ENCODE measurements at regions not wholly inside any gene's neighbourhood (a gene's known extent, or its start where the extent isn't known, plus 50 kb on each side); places are given as distances from the start of the nearest gene placed in this dataset.

DNA sequence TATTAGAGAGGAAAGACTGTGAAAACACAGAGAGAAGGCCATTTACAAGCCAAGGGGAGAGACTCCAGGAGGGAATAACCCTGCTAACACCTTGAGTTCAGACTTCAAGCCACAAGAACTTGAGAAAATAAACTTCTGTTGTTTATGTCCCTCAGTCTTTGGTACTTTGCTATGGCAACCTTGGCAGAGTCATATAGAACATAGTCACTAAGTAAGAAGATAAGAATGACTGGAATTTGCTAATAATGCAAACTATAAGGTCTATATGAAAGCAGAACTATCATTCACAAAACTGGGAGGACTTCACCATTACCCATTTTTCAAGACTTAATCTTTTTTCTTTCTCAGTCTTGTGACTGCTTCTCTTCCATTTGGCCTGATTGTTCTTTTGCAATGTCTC lies 767.3 kb upstream of the ADAMTS5 start:
- H3K27me3 ChIP-seq (replicated peaks in 1 of 4; ENCODE audit: control extremely low read depth in 1 of 4, control insufficient read depth in 3 of 4, insufficient read depth in 4 of 4, low read length in 3 of 4): no peaks in the 10 kb centered on the region
- no peaks in the 10 kb centered on the region for H3K79me2 ChIP-seq (ENCODE audit: control insufficient read depth, insufficient read depth, low read length)
- H2AFZ ChIP-seq (ENCODE audit: insufficient read depth, low read depth, low read length, poor library complexity, severe bottlenecking): no peak overlapping the region
- H3K4me2 ChIP-seq (replicated peaks; ENCODE audit: low read depth, low read length, poor library complexity, severe bottlenecking): no peak overlapping the region
- no peak overlapping the region for H3K4me3 ChIP-seq (ENCODE audit: control extremely low read depth in 1 of 5, extremely low read depth in 1 of 5, insufficient read depth in 1 of 5, low read depth in 2 of 5, low read length in 4 of 5)
- no peak overlapping the region for H3K27ac ChIP-seq (ENCODE audit: low read length in 2 of 2)
- H3K27ac Mint-ChIP-seq: no peak overlapping the region
- no peaks in the 10 kb centered on the region for H3K9me3 ChIP-seq (ENCODE audit: control extremely low read depth in 1 of 3, control insufficient read depth in 2 of 3, insufficient read depth in 1 of 3, low read length in 2 of 3)
- intact Hi-C loops (cut with micrococcal nuclease): no loop called here
- no peaks in the 10 kb centered on the region for H4K20me1 ChIP-seq (ENCODE audit: control insufficient read depth, insufficient read depth, low read length, poor library complexity, severe bottlenecking)
- no peaks in the 10 kb centered on the region for H3K4me1 ChIP-seq (ENCODE audit: control insufficient read depth in 2 of 2, insufficient read depth in 2 of 2, low read length in 2 of 2)
- DNase-seq: no peak
- no peaks in the 10 kb centered on the region for H3K27me3 Mint-ChIP-seq
- no peak for ATAC-seq (ENCODE audit: low read depth)
- no peaks in the 10 kb centered on the region for H3K36me3 ChIP-seq (replicated peaks in 1 of 2; ENCODE audit: control extremely low read depth in 1 of 2, control insufficient read depth in 1 of 2, extremely low read depth in 1 of 2, insufficient read depth in 2 of 2, low read length in 1 of 2)
- POLR2A ChIA-PET: no interaction called here
- H3K4me1 Mint-ChIP-seq: no peaks in the 10 kb centered on the region
- no peak overlapping the region for H3K4me3 Mint-ChIP-seq
- H3K9me3 Mint-ChIP-seq (ENCODE audit: insufficient read depth): peaks cover 12% of the 10 kb centered on the region
- TF ChIP-seq, protein P1, sequence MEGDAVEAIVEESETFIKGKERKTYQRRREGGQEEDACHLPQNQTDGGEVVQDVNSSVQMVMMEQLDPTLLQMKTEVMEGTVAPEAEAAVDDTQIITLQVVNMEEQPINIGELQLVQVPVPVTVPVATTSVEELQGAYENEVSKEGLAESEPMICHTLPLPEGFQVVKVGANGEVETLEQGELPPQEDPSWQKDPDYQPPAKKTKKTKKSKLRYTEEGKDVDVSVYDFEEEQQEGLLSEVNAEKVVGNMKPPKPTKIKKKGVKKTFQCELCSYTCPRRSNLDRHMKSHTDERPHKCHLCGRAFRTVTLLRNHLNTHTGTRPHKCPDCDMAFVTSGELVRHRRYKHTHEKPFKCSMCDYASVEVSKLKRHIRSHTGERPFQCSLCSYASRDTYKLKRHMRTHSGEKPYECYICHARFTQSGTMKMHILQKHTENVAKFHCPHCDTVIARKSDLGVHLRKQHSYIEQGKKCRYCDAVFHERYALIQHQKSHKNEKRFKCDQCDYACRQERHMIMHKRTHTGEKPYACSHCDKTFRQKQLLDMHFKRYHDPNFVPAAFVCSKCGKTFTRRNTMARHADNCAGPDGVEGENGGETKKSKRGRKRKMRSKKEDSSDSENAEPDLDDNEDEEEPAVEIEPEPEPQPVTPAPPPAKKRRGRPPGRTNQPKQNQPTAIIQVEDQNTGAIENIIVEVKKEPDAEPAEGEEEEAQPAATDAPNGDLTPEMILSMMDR (IDR thresholded peaks at IDR 0.05): no peak
- TF ChIP-seq EZH2 (IDR thresholded peaks at IDR 0.05; ENCODE audit: borderline replicate concordance, insufficient read depth, low read depth, low read length, poor library complexity, severe bottlenecking): no peak
- no peak overlapping the region for H3K9ac ChIP-seq (ENCODE audit: low read length)
- CTCF ChIA-PET: no interaction called here

DNA sequence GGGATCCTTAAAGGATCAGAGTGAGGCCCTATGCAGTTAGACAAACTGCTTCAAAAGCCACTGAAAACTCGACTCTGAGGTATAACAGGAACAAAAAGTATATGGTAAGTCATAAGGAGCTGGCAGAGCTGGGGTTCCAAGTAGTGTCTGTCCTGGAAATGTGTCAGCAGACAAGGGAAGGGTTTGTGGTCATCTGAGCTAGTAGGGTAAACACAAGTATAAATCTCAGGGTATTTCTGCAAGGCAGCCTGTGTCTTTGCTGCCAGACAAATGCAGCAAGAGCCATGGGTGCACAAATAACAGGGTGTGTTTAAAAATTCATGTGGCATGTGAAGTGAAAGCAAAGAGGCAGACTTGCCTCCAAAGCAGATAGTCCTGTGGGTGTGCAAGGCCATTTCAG lies 759.0 kb upstream of the ADAMTS5 start:
- Histone ChIP-seq H4K20me1 (ENCODE audit: control insufficient read depth, insufficient read depth, low read length, poor library complexity, severe bottlenecking) (no peaks in the 10 kb centered on the region), H3K27me3 (replicated peaks in 1 of 4; ENCODE audit: control extremely low read depth in 1 of 4, control insufficient read depth in 3 of 4, insufficient read depth in 4 of 4, low read length in 3 of 4) (no peaks in the 10 kb centered on the region), H2AFZ (ENCODE audit: insufficient read depth, low read depth, low read length, poor library complexity, severe bottlenecking) (no peak overlapping the region), H3K4me1 (ENCODE audit: control insufficient read depth in 2 of 2, insufficient read depth in 2 of 2, low read length in 2 of 2) (no peaks in the 10 kb centered on the region), H3K79me2 (ENCODE audit: control insufficient read depth, insufficient read depth, low read length) (no peaks in the 10 kb centered on the region), H3K9me3 (ENCODE audit: control extremely low read depth in 1 of 3, control insufficient read depth in 2 of 3, insufficient read depth in 1 of 3, low read length in 2 of 3) (no peaks in the 10 kb centered on the region), H3K27ac (ENCODE audit: low read length in 2 of 2) (no peak overlapping the region), H3K9ac (ENCODE audit: low read length) (no peak overlapping the region), H3K36me3 (replicated peaks in 1 of 2; ENCODE audit: control extremely low read depth in 1 of 2, control insufficient read depth in 1 of 2, extremely low read depth in 1 of 2, insufficient read depth in 2 of 2, low read length in 1 of 2) (no peaks in the 10 kb centered on the region), H3K4me2 (replicated peaks; ENCODE audit: low read depth, low read length, poor library complexity, severe bottlenecking) (no peak overlapping the region), H3K4me3 (ENCODE audit: control extremely low read depth in 1 of 5, extremely low read depth in 1 of 5, insufficient read depth in 1 of 5, low read depth in 2 of 5, low read length in 4 of 5) (no peak overlapping the region)
- intact Hi-C loops (cut with micrococcal nuclease): no loop called here
- Mint-ChIP-seq H3K4me3 (no peak overlapping the region), H3K27me3 (no peaks in the 10 kb centered on the region), H3K9me3 (ENCODE audit: insufficient read depth) (peaks cover 5% of the 10 kb centered on the region), H3K4me1 (no peaks in the 10 kb centered on the region), H3K27ac (no peak overlapping the region)
- DNase-seq (no peak), ATAC-seq (ENCODE audit: low read depth) (no peak)
- no peak for TF ChIP-seq EZH2 (IDR thresholded peaks at IDR 0.05; ENCODE audit: borderline replicate concordance, insufficient read depth, low read depth, low read length, poor library complexity, severe bottlenecking)
- TF ChIP-seq, protein P1 (IDR thresholded peaks at IDR 0.05): no peak
- 25% methylated on average over 1 of the region's 1 CpG for WGBS (ENCODE audit: insufficient coverage)
- ChIA-PET POLR2A (no interaction called here), CTCF (no interaction called here)
